Stimulated activated CD8-positive, alpha-beta memory T cell treated with anti-CD3 and anti-CD28 coated beads, Interleukin-15, amount 100 ng/mL, for 4 hours (primary cell): ENCODE measurements at regions not wholly inside any gene's neighbourhood (a gene's known extent, or its start where the extent isn't known, plus 50 kb on each side); places are given as distances from the start of the nearest gene placed in this dataset.

ENCODE experiments used
- DNase-seq, 2 donors: peaks; one replicate each; pipeline ENCODE4 v3.0.0-alpha.2; 2020; ENCODE audit warnings: low read depth in 2 of 2

GRCh38 chrX:15191830-15192229, 78.1 kb downstream of the ASB9 start:
- no peak for DNase-seq

DNA sequence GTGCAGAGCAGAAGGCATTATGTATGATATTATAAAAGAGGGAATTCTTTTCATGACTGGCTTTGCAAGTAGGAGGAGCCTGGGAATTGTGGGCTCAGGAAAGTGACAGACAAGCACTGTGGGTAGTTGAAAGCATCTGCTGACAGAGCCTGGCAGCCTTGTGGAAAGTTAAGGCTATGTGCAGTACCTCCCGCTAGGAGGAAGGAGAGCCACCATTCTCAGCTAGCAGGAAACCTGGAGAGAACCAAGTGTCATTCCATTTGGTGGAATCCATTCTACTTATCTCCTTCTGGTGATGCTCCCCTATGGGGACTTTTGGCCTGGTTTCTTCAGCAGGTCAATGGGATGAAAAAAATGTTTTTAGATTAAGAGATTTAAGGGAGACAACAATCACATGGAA, 81.8 kb downstream of the ASB9 start:
- no peak for DNase-seq

GRCh38 chrX:15177316-15177715, 92.6 kb downstream of the ASB9 start:
- no peak for DNase-seq

GRCh38 chrX:15173411-15173810, 96.5 kb downstream of the ASB9 start:
- no peak for DNase-seq

DNA sequence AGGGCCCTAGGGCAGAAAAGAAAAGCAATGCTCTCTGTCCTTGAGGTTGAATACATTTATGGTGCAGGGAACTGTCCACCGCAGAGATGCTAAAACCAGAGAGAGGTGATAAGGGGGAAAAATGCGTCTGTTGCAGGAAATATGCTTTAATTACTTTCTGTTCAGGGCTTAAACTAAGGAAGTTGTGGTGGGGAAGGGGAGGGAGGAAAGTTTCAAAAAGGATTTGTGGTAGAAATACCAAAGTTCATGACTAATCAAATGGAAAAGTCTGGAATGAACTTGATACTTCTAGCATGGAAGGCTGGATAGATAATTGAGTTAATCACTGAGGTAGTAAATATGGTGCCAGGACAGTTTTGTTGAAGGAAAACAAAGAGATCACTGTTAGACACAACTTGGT, 99.0 kb downstream of the ASB9 start:
- no peak for DNase-seq

- DNase-seq, result no peak
These were observed 102.1 kb downstream of the ASB9 start for GRCh38 chrX:15167826-15168225.

GRCh38 chrX:15165832-15166231, 104.1 kb downstream of the ASB9 start:
- DNase-seq, result no peak

GRCh38 chrX:15163131-15163530, 106.8 kb downstream of the ASB9 start:
- no peak for DNase-seq

DNA sequence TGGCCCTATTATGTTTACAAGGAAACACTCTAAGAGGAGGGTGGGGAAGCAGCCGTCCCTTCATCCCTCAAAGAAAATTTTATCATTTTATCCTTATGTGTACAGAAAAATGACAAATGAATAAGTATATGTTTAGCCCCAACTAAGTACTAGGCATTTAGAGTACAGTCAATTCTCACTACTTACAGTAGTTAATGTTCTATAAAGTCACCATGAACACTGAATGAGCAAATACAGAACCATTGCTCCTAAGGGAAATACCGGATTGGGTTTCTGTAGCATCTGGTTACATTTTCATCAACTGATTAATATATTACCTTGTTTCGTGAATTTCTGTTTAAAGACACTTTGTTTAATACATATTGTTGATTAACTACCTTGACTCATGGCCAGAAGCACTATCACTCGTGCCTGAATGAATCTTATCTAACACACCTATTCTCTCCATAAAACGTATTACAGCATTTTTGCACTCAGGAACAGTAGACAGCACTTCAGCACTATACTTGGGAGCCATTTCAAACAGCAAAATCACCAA, 109.3 kb downstream of the ASB9 start:
- DNase-seq, result no peak

DNA sequence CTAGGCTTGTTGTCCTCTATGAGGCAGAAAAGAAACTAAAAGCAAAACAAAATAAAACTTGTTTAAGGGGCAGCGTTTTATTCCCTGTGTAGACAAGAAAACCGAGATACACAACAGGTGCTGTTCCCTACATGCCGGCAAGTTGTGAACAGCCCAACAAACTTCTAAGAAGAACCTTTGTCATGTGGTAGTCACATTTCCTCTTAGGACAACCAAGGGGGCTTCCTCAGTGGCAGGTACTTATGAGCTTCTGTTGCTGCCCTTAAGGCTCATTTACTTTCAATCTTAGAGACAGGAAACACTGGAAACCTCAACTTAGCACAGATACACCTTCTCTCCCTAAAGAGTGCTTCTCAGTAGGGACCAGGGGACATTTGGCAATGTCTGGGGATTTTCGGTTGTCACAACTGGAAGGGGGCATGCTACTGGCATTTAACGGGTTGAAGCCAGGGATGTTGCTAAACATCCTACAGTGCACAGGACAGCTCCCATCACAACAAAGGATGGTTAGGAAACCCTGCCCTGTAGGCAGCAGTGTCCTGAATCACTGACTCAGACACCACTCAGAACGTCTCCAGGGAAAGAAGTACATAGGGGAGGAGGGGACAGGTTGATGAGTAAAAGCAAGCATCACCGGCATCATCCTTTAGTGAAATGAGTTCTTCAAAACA, 111.0 kb downstream of the ASB9 start:
- no peak for DNase-seq

- DNase-seq, result no peak
These were observed 111.5 kb downstream of the ASB9 start for GRCh38 chrX:15158350-15158735.

GRCh38 chrX:15157624-15158023, 112.3 kb downstream of the ASB9 start:
- DNase-seq, result no peak

DNA sequence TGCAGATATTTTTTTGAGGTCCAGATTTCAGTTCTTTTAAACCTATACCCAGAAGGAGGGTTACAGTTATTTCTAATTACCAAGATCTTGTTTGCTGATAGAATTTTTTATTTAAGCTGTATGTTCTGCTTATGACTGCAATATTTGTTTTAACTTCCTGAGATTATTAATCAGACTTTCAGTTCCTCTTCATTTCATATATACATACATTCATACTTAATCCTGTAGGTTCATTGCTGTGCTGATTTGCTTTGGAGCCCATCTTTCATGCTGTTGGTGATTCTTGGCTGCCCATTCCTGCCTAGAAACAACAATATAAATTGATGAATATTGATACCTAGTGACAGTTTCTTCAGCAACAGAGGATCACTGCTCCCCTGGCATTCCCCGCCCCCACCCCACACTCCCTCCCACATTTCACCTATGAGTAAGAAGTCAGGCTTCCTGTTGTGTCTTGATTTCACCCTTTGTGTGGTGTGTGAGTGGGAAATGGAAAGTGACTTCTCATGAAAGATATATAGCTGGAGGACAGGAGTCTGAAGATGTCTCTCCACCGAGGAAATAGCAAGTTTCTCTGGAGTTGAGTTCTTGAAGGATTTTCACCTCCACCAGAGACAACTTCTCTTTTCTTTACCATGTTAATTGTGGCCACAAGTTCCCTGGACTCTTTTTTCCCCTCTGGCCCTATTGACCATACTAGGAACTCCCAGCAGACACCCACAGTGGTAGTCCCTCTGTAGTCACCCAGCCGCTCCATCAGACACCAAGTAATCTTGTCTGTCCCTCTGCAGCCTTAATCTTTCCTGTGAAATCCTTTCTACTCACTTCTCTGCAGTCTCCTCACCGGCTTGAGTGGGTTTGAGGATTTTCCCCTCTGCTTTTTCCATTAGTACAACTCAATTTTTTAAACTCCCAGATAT, 118.4 kb downstream of the ASB9 start:
- DNase-seq, result no peak

DNA sequence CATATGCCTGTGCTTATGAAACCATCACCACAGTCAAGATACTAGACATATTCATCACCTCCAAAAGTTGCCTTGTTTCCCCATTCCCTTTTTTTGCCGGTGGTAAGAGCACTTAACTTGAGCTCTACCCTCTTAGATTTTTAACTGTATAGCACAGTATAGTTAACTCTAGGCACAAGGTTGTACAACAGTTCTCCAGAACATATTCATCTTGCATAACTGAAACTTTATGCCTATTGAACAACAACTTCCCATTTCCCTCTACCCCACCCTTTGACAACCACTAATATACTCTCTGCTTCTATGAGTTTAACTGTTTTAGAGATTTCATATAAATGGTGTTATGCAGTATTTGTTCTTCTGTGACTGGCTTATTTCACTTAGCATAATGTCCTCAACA, 119.3 kb downstream of the ASB9 start:
- no peak for DNase-seq

DNA sequence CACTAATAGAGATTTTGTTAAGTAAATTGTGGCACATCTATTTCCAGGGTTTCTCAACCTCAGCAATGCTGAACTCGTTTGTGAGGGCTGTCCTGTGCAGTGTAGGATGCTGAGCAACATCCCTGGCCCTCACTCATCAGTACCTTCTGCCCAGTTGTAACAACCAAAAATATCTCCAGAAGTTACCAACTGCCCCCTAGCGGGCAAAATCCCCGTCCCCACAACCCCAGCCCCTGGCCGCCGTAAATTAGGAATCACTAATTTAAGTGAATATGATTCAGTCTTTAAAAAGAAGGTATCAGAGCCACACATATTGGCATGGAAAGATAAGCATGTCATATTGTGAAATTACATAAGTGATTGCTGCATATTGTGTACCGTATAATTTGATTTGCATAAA, 123.4 kb downstream of the ASB9 start:
- no peak for DNase-seq

DNA sequence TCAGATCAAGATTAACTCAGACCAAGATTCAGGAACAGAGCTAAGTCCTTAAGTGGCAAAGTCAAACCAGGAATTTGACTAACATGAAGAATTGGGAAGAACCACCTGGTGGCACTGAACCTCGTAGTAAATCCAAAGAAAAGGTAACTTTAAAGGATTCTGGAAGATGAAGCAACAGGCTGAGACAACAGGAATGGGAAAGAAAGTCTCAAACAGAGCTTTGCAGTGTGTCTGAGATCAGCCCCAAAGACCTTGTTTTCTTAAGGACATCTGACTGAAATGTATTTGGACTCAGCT, 126.1 kb downstream of the ASB9 start:
- DNase-seq, result no peak

- DNase-seq, result peak in 1 of 2 donors; percentile 7
These were observed 126.6 kb downstream of the ASB9 start for GRCh38 chrX:15143050-15143824.

DNA sequence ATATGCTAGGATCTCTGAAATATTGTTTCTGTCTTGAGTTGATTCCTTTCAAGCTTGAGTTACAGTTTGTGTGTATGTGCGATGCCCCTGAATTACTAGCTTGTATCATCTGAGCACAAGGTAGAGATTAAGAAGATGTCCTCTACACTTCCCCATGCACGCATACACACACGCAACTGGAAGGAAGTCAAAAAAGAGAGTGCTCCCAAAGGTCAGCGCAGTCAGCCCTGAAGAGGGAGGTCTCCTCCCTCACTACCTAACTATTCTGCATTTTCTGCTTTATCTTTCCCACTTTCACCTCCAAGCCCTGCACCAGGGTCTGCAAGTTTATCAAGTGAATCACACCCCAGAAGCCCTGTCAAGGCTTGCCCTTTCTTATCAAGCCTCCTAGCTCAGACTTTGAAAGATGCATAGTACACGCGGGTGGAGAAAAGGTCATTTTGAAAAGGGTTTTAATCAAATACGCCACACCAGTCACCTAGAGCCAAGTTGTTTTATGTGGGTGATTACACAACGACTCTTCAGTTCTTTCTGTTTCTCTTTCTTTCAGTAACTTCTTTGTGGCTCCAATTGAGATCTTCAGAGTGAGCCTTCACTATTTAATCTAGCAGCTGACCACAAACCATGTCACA, 127.7 kb downstream of the ASB9 start:
- DNase-seq, result no peak

DNA sequence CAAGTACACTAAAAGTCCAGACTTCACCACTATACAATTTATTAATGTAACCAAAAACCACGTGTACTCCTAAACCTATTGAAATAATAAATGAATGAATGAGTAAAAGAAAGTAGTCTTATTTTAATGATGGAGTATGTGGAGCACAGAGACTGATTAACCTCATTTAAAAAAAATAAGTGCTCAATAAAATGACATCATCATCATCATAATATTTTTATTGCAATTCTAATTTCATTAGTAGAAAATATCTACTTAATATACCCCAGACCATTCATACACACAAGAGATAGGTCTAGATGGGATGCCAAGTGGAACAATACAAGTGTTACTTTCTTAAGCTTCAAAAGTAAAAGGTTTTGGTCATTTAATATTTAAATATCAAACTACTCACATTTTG, 133.1 kb downstream of the ASB9 start:
- DNase-seq, result no peak

DNA sequence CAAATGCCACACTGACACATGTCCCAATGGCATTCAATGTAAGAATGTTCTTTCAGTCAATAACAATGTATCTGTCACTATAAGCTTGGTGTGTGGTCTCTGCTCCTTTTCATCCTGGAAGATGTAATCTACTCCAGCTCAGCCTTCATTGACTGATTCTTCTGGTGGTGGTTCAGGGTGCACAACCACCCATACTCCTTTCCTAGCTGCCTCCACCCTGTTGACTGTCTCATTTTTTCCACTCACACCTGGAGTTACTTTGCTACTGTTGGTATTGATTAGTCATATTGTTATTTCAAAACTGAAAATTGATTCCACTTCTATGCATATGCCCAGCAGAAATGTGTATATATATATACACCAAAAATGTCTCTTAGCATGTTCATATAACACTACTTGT, 140.5 kb downstream of the ASB9 start:
- DNase-seq, result no peak

- no peak for DNase-seq
These were observed 141.0 kb downstream of the ASB9 start for GRCh38 chrX:15128861-15129260.

GRCh38 chrX:15127010-15127409, 142.9 kb downstream of the ASB9 start:
- DNase-seq, result no peak
